ENCODE measurements at regions not wholly inside any gene's neighbourhood (a gene's known extent, or its start where the extent isn't known, plus 50 kb on each side); places are given as distances from the start of the nearest gene placed in this dataset.

DNA sequence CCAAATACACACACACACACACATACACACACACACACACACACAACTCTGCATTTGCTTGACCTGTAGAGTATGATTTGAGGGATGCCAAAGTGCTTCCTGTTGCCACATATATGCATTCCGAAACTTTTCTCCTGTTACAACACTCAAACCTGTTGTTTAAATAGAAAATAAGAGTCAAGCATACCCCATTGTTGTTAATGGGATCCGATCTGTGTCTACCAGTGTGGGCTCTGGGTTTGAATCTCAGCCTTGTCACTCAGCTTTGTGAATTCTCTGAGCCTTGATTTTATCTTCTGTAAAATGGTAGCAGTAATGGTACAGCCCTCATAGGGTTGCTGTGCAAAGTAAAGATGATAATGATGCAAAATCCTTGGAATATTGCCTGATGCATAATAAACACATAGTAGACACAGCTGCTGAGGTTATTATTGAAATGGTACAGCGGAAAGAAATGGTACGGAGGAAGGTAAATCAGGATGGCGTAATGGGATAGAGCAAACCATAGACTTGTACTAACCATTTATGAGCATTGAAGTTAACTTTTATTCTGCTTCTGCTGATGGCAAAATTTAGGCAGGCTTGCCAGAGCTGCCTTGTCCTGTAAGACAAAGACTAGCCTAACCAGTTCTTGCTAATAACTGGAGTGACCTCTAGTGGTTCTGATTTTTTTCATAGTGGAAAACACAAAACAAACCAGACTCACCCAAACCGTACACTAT lies 113.5 kb upstream of the PHACTR1 start:
- peak; percentile 60 for TF ChIP-seq RAD21 (conservative IDR thresholded peaks at IDR 0.05)
- TF ChIP-seq, protein P1, sequence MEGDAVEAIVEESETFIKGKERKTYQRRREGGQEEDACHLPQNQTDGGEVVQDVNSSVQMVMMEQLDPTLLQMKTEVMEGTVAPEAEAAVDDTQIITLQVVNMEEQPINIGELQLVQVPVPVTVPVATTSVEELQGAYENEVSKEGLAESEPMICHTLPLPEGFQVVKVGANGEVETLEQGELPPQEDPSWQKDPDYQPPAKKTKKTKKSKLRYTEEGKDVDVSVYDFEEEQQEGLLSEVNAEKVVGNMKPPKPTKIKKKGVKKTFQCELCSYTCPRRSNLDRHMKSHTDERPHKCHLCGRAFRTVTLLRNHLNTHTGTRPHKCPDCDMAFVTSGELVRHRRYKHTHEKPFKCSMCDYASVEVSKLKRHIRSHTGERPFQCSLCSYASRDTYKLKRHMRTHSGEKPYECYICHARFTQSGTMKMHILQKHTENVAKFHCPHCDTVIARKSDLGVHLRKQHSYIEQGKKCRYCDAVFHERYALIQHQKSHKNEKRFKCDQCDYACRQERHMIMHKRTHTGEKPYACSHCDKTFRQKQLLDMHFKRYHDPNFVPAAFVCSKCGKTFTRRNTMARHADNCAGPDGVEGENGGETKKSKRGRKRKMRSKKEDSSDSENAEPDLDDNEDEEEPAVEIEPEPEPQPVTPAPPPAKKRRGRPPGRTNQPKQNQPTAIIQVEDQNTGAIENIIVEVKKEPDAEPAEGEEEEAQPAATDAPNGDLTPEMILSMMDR (IDR thresholded peaks at IDR 0.05; ENCODE audit: poor library complexity, severe bottlenecking), result peak; percentile 52
- TF ChIP-seq SMC3 (conservative IDR thresholded peaks at IDR 0.05; ENCODE audit: poor library complexity), result peak; percentile 42
- no peak for TF ChIP-seq TAF1 (IDR thresholded peaks at IDR 0.05; ENCODE audit: low read depth)
- TF ChIP-seq REST (IDR thresholded peaks at IDR 0.05; ENCODE audit: borderline replicate concordance), result no peak
- Histone ChIP-seq H3K27ac (ENCODE audit: low read length) (no peak overlapping the region), H4K20me1 (ENCODE audit: insufficient read depth) (no peaks in the 10 kb centered on the region), H3K4me3 (ENCODE audit: low read length) (no peak overlapping the region), H3K4me2 (ENCODE audit: low read length) (no peak overlapping the region), H3F3A (ENCODE audit: insufficient read depth, low read length, poor library complexity, severe bottlenecking) (no peaks in the 10 kb centered on the region), H3K27me3 (ENCODE audit: insufficient read depth, low read depth, low read length) (no peaks in the 10 kb centered on the region), H3K36me3 (ENCODE audit: insufficient read depth, low read length) (no peaks in the 10 kb centered on the region), H3K9me2 (ENCODE audit: insufficient read depth, low read length) (no peaks in the 10 kb centered on the region), H3K9ac (ENCODE audit: low read length) (no peak overlapping the region), H3K79me2 (replicated peaks; ENCODE audit: insufficient read depth, low read length) (no peaks in the 10 kb centered on the region), H2AFZ (ENCODE audit: low read depth, low read length) (no peak overlapping the region), H3K9me3 (ENCODE audit: low read length) (no peaks in the 10 kb centered on the region)

DNA sequence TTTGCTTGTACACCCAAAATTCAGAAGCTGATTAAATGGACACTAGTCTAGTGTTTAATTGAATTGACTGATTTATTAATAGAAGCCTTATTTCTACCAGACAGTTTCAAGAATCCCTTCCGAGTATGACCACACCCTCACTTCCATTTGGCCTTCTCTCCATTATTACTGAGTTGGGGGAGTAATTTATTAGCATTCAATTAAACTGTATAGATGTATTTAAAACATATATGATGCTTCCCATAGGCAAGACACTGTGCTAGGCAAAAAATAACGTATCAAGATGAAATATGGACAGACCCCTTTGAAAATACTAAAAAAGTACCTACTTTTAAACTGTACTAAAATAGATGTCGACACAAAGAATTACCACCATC lies 112.9 kb upstream of the PHACTR1 start:
- H4K20me1 ChIP-seq (ENCODE audit: insufficient read depth), result no peaks in the 10 kb centered on the region
- no peaks in the 10 kb centered on the region for H3F3A ChIP-seq (ENCODE audit: insufficient read depth, low read length, poor library complexity, severe bottlenecking)
- H3K36me3 ChIP-seq (ENCODE audit: insufficient read depth, low read length), result no peaks in the 10 kb centered on the region
- no peak overlapping the region for H3K4me3 ChIP-seq (ENCODE audit: low read length)
- no peak overlapping the region for H3K27ac ChIP-seq (ENCODE audit: low read length)
- H3K4me2 ChIP-seq (ENCODE audit: low read length), result no peak overlapping the region
- no peak overlapping the region for H2AFZ ChIP-seq (ENCODE audit: low read depth, low read length)
- no peaks in the 10 kb centered on the region for H3K27me3 ChIP-seq (ENCODE audit: insufficient read depth, low read depth, low read length)
- H3K9ac ChIP-seq (ENCODE audit: low read length), result no peak overlapping the region
- no peaks in the 10 kb centered on the region for H3K9me3 ChIP-seq (ENCODE audit: low read length)
- H3K9me2 ChIP-seq (ENCODE audit: insufficient read depth, low read length), result no peaks in the 10 kb centered on the region
- H3K79me2 ChIP-seq (replicated peaks; ENCODE audit: insufficient read depth, low read length), result no peaks in the 10 kb centered on the region
- TF ChIP-seq EZH2 (IDR thresholded peaks at IDR 0.05; ENCODE audit: borderline replicate concordance, insufficient read depth, low read length, poor library complexity, severe bottlenecking), result no peak

- Histone ChIP-seq H3K4me3 (ENCODE audit: low read length) (no peak overlapping the region), H2AFZ (ENCODE audit: low read depth, low read length) (no peak overlapping the region), H3K9me3 (ENCODE audit: low read length) (no peaks in the 10 kb centered on the region), H3F3A (ENCODE audit: insufficient read depth, low read length, poor library complexity, severe bottlenecking) (no peaks in the 10 kb centered on the region), H3K9ac (ENCODE audit: low read length) (no peak overlapping the region), H3K36me3 (ENCODE audit: insufficient read depth, low read length) (no peaks in the 10 kb centered on the region), H3K27ac (ENCODE audit: low read length) (no peak overlapping the region), H3K4me2 (ENCODE audit: low read length) (no peak overlapping the region), H4K20me1 (ENCODE audit: insufficient read depth) (no peaks in the 10 kb centered on the region), H3K27me3 (ENCODE audit: insufficient read depth, low read depth, low read length) (no peaks in the 10 kb centered on the region), H3K79me2 (replicated peaks; ENCODE audit: insufficient read depth, low read length) (no peaks in the 10 kb centered on the region), H3K9me2 (ENCODE audit: insufficient read depth, low read length) (no peaks in the 10 kb centered on the region)
- peak; percentile 72 for TF ChIP-seq SMC3 (conservative IDR thresholded peaks at IDR 0.05; ENCODE audit: poor library complexity)
- no peak for TF ChIP-seq MXI1 (conservative IDR thresholded peaks at IDR 0.05; ENCODE audit: poor library complexity, severe bottlenecking)
- TF ChIP-seq RAD21 (conservative IDR thresholded peaks at IDR 0.05), result peak; percentile 71
- TF ChIP-seq, protein P1 (IDR thresholded peaks at IDR 0.05; ENCODE audit: poor library complexity, severe bottlenecking), result peak; percentile 68
- TF ChIP-seq REST (IDR thresholded peaks at IDR 0.05; ENCODE audit: borderline replicate concordance), result no peak
- no peak for TF ChIP-seq EP300 (conservative IDR thresholded peaks at IDR 0.05; ENCODE audit: poor library complexity, severe bottlenecking)
Observed at GRCh38 chr6:12605888-12606345, 110.7 kb upstream of the PHACTR1 start.
